Testis (tissue), 2 donors: ENCODE measurements at regions not wholly inside any gene's neighbourhood (a gene's known extent, or its start where the extent isn't known, plus 50 kb on each side); places are given as distances from the start of the nearest gene placed in this dataset.

ENCODE experiments used
- POLR2A ChIP-seq: fragments of 450-650 bp; IDR thresholded peaks from one replicate; pipeline ENCODE4 v1.6.1; 2017; ENCODE audit warnings: antibody characterized with exemption, mild to moderate bottlenecking, moderate library complexity
- TF ChIP-seq, protein P1 (sequence below), 3 experiments: fragments of 450-650 bp in 2 of 3; fragments of 200-600 bp in 1 of 3; sonication (generic) in 1 of 3; IDR thresholded peaks; one replicate each; pipeline ENCODE4 v1.5.1; 2016 to 2019; ENCODE audit warnings: antibody characterized with exemption in 3 of 3, mild to moderate bottlenecking in 2 of 3, moderate library complexity in 1 of 3

DNA sequence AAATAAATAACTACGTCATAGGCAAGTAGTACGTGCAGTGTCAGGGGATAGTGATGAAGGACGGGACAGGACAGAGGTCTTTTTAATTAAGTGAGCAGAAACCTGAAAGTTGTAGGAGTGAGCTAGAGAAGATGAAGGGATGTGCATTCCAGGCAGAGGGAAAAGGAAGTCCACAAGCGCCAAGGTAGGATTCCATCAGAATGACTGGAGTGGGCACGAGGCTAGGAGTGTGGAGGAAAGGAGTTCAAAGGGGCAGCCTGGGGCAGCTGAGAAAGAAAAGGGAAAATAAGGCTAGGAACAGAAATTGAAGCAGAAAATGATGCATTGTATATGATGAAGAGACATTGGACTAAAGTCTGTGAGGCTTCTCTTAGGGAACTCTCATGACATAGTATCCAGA lies 192.2 kb upstream of the TLL1 start:
- TF ChIP-seq, protein P1, sequence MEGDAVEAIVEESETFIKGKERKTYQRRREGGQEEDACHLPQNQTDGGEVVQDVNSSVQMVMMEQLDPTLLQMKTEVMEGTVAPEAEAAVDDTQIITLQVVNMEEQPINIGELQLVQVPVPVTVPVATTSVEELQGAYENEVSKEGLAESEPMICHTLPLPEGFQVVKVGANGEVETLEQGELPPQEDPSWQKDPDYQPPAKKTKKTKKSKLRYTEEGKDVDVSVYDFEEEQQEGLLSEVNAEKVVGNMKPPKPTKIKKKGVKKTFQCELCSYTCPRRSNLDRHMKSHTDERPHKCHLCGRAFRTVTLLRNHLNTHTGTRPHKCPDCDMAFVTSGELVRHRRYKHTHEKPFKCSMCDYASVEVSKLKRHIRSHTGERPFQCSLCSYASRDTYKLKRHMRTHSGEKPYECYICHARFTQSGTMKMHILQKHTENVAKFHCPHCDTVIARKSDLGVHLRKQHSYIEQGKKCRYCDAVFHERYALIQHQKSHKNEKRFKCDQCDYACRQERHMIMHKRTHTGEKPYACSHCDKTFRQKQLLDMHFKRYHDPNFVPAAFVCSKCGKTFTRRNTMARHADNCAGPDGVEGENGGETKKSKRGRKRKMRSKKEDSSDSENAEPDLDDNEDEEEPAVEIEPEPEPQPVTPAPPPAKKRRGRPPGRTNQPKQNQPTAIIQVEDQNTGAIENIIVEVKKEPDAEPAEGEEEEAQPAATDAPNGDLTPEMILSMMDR (IDR thresholded peaks at IDR 0.05): no peak
- TF ChIP-seq POLR2A: no peak
